Caco-2 (cell line): ENCODE measurements at regions not wholly inside any gene's neighbourhood (a gene's known extent, or its start where the extent isn't known, plus 50 kb on each side); places are given as distances from the start of the nearest gene placed in this dataset.

Experiments
- BruUV-seq: library from RNA; stranded (reverse); fragments of 400-500 nt; replicated peaks from 2 replicates; lab custom pipeline; 2021; lab: Mats Ljungman, UMichigan
- CTCF ChIA-PET: fragments of 300-600 bp; sonication (Branson Sonifier 250); formaldehyde crosslinking; loops from one replicate; lab custom pipeline; 2022; ENCODE audit warnings: antibody characterized with exemption; lab: Charles Lee
- POLR2A ChIA-PET: fragments of 300-600 bp; sonication (Branson Sonifier 250); formaldehyde crosslinking; loops from one replicate; lab custom pipeline; 2022; ENCODE audit warnings: antibody characterized with exemption; lab: Charles Lee
- DNase-seq, 2 experiments: peaks; one replicate each; pipeline versions ENCODE4 v3.0.0 to v3.0.0-alpha.2; 2020 to 2022
- H3K27me3 ChIP-seq: replicated peaks from 2 replicates; pipeline ENCODE4 v1.6.0; 2011; ENCODE audit warnings: low read length; ENCODE audit not compliant: control insufficient read depth, insufficient read depth
- H3K36me3 ChIP-seq: 2 replicates; pipeline ENCODE4 v1.5.1; 2011; ENCODE audit warnings: low read length; ENCODE audit not compliant: control insufficient read depth, insufficient read depth
- H3K4me1 ChIP-seq: fragments of 250-450 bp; sonication (Bioruptor Pico); 2 replicates; pipeline ENCODE4 v1.5.1; 2020; ENCODE audit warnings: mild to moderate bottlenecking
- H3K4me3 ChIP-seq: 2 replicates; pipeline ENCODE4 v1.5.1; 2011; ENCODE audit warnings: low read depth, mild to moderate bottlenecking, control low read depth, low read length
- H3K9me3 ChIP-seq: fragments of 250-450 bp; sonication (Bioruptor Pico); 2 replicates; pipeline ENCODE4 v1.5.1; 2020; ENCODE audit warnings: mild to moderate bottlenecking, moderate library complexity
- H3K27ac Mint-ChIP-seq: one replicate; pipeline ENCODE4 v1.8.0; 2022; ENCODE audit warnings: mixed read lengths; ENCODE audit not compliant: unreplicated experiment
- H3K27me3 Mint-ChIP-seq: one replicate; pipeline ENCODE4 v1.8.0; 2022; ENCODE audit warnings: mixed read lengths; ENCODE audit not compliant: insufficient read depth, unreplicated experiment
- H3K36me3 Mint-ChIP-seq: one replicate; pipeline ENCODE4 v1.8.0; 2022; ENCODE audit warnings: mild to moderate bottlenecking, mixed read lengths; ENCODE audit not compliant: insufficient read depth, unreplicated experiment
- H3K4me1 Mint-ChIP-seq: one replicate; pipeline ENCODE4 v1.8.0; 2022; ENCODE audit warnings: low read depth, mixed read lengths; ENCODE audit not compliant: unreplicated experiment
- H3K4me3 Mint-ChIP-seq: one replicate; pipeline ENCODE4 v1.8.0; 2022; ENCODE audit warnings: mild to moderate bottlenecking, moderate library complexity, mixed read lengths; ENCODE audit not compliant: unreplicated experiment
- H3K9me3 Mint-ChIP-seq: one replicate; pipeline ENCODE4 v1.8.0; 2022; ENCODE audit warnings: mixed read lengths; ENCODE audit not compliant: unreplicated experiment
- intact Hi-C: fragments of 100-400 bp; cut with micrococcal nuclease; formaldehyde crosslinking; loops from one replicate; pipeline ENCODE4 v1.10.0; 2022; ENCODE audit not compliant: unreplicated experiment
- TF ChIP-seq, protein P1 (sequence below), 2 experiments: fragments of 200-600 bp in 1 of 2; IDR thresholded peaks; 1 replicate in 1 of 2; 2 replicates in 1 of 2; pipeline versions ENCODE4 v1.5.1 to v1.8.0; 2011 to 2022; ENCODE audit warnings: antibody characterized with exemption in 1 of 2, control low read depth in 1 of 2, inconsistent platforms in 1 of 2, low read depth in 1 of 2, low read length in 1 of 2, mild to moderate bottlenecking in 1 of 2, moderate library complexity in 1 of 2; ENCODE audit not compliant: insufficient read depth in 1 of 2, severe bottlenecking in 1 of 2, unreplicated experiment in 1 of 2

GRCh38 chr10:123563994-123564393, 102.2 kb upstream of the GPR26 start:
- no peaks in the 10 kb centered on the region for H3K27me3 ChIP-seq
- no TSS peak for BruUV-seq
- Mint-ChIP-seq H3K36me3 (no peaks in the 10 kb centered on the region), H3K4me1 (no peaks in the 10 kb centered on the region), H3K9me3 (no peaks in the 10 kb centered on the region), H3K4me3 (no peak overlapping the region), H3K27me3 (peaks cover 19% of the 10 kb centered on the region), H3K27ac (no peak overlapping the region)
- CTCF ChIA-PET = interaction anchor here (0.5 kb wide), 1 partner anchor 1195 kb away, joined by 3 read pairs; no protein-coding TSS in a partner anchor
- TF ChIP-seq, protein P1, sequence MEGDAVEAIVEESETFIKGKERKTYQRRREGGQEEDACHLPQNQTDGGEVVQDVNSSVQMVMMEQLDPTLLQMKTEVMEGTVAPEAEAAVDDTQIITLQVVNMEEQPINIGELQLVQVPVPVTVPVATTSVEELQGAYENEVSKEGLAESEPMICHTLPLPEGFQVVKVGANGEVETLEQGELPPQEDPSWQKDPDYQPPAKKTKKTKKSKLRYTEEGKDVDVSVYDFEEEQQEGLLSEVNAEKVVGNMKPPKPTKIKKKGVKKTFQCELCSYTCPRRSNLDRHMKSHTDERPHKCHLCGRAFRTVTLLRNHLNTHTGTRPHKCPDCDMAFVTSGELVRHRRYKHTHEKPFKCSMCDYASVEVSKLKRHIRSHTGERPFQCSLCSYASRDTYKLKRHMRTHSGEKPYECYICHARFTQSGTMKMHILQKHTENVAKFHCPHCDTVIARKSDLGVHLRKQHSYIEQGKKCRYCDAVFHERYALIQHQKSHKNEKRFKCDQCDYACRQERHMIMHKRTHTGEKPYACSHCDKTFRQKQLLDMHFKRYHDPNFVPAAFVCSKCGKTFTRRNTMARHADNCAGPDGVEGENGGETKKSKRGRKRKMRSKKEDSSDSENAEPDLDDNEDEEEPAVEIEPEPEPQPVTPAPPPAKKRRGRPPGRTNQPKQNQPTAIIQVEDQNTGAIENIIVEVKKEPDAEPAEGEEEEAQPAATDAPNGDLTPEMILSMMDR (IDR thresholded peaks at IDR 0.05; ENCODE audit: insufficient read depth in 1 of 2, low read depth in 1 of 2, low read length in 1 of 2, severe bottlenecking in 1 of 2, unreplicated experiment in 1 of 2) = no peak
- H3K9me3 ChIP-seq = no peaks in the 10 kb centered on the region
- no peaks in the 10 kb centered on the region for H3K36me3 ChIP-seq
- H3K4me1 ChIP-seq = no peaks in the 10 kb centered on the region
- DNase-seq = no peak
- POLR2A ChIA-PET = no interaction called here
- no peak overlapping the region for H3K4me3 ChIP-seq
- intact Hi-C loops = no loop called here

- no TSS peak for BruUV-seq
- H3K27ac Mint-ChIP-seq = no peak overlapping the region
- Histone ChIP-seq H3K9me3 (no peaks in the 10 kb centered on the region), H3K27me3 (no peaks in the 10 kb centered on the region), H3K4me3 (no peak overlapping the region), H3K36me3 (no peaks in the 10 kb centered on the region), H3K4me1 (no peaks in the 10 kb centered on the region)
- H3K4me3 Mint-ChIP-seq = no peak overlapping the region
- DNase-seq = no peak
- no peaks in the 10 kb centered on the region for H3K4me1 Mint-ChIP-seq
- TF ChIP-seq, protein P1 (IDR thresholded peaks at IDR 0.05; ENCODE audit: insufficient read depth in 1 of 2, low read depth in 1 of 2, low read length in 1 of 2, severe bottlenecking in 1 of 2, unreplicated experiment in 1 of 2) = no peak
- no peaks in the 10 kb centered on the region for H3K9me3 Mint-ChIP-seq
- peaks cover 19% of the 10 kb centered on the region for H3K27me3 Mint-ChIP-seq
- ChIA-PET CTCF (no interaction called here), POLR2A (no interaction called here)
- no peaks in the 10 kb centered on the region for H3K36me3 Mint-ChIP-seq
- intact Hi-C loops = no loop called here
Observed at GRCh38 chr10:123564631-123565030, 101.5 kb upstream of the GPR26 start.

DNA sequence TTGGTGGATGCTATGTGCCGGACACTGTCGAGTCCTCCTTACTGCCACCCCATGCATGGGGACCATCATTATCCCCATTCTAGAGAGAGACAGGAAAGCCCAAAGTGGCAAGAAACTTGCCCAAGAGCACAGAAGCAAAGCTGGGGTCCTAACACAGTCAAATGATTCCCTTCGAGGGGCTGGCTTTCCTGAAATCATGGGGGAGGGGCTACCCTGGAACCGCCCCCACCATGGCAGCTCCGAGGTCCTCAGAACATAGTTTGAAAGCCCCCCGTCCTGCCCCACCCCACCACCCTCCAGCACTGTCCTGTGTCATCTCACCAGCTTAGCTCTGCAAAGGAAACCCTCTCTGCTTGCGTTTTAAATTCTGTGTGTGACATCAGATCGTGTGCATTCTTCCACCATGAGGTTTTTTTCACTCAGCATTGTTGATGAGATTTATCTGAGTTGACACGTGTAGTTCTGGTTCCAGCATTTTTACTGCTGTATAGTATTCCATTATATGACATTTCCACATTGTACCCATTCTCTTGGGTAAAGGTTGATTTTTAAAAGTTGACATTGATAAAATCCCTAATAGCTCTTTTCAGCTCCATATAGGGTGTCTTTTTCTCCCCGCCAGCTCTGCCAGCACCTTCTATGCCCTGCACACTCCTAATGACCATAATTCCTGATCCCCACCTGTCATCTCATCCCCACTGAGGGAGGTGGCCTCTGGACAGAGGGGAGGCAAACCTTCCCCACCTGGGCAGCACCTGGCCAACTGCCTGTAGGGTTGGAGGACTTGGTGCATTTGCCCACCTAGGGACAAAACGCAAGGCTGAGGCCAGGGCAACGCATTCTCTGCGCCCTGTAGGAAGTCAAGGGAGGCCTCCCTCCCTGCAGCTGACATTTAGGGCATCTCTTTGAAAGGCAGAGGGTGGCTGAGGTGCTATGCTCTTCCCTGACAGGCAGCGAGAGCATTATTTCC, 100.2 kb upstream of the GPR26 start:
- H3K4me1 ChIP-seq = no peaks in the 10 kb centered on the region
- H3K27me3 ChIP-seq = no peaks in the 10 kb centered on the region
- Mint-ChIP-seq H3K4me3 (no peak overlapping the region), H3K27ac (no peak overlapping the region), H3K36me3 (no peaks in the 10 kb centered on the region), H3K27me3 (peaks cover 16% of the 10 kb centered on the region), H3K4me1 (no peaks in the 10 kb centered on the region), H3K9me3 (no peaks in the 10 kb centered on the region)
- CTCF ChIA-PET = interaction anchor here (0.6 kb wide), 1 partner anchor 77 kb away, joined by 4 read pairs; no protein-coding TSS in a partner anchor
- no TSS peak for BruUV-seq
- TF ChIP-seq, protein P1 (IDR thresholded peaks at IDR 0.05; ENCODE audit: insufficient read depth in 1 of 2, low read depth in 1 of 2, low read length in 1 of 2, severe bottlenecking in 1 of 2, unreplicated experiment in 1 of 2) = no peak
- POLR2A ChIA-PET = no interaction called here
- H3K4me3 ChIP-seq = no peak overlapping the region
- no peaks in the 10 kb centered on the region for H3K9me3 ChIP-seq
- no peaks in the 10 kb centered on the region for H3K36me3 ChIP-seq
- no peak for DNase-seq
- intact Hi-C loops = no loop called here
